Activated naive CD4-positive, alpha-beta T cell treated with anti-CD3 and anti-CD28 coated beads for 36 hours (primary cell): ENCODE measurements at regions not wholly inside any gene's neighbourhood (a gene's known extent, or its start where the extent isn't known, plus 50 kb on each side); places are given as distances from the start of the nearest gene placed in this dataset.

Source experiments
- CTCF ChIA-PET: fragments of 350-600 bp; sonication (Branson Sonifier 250); formaldehyde crosslinking; loops from one replicate; lab custom pipeline; 2021; ENCODE audit warnings: antibody characterized with exemption; lab: Charles Lee
- DNase-seq: peaks from one replicate; pipeline ENCODE4 v3.0.0-alpha.2; 2020
- H3K27ac Mint-ChIP-seq: one replicate; pipeline ENCODE4 v1.8.0; 2021; ENCODE audit warnings: mild to moderate bottlenecking, mixed read lengths
- H3K27me3 Mint-ChIP-seq: one replicate; pipeline ENCODE4 v1.8.0; 2021; ENCODE audit warnings: low read depth, mixed read lengths
- H3K36me3 Mint-ChIP-seq: one replicate; pipeline ENCODE4 v1.8.0; 2021; ENCODE audit warnings: low read depth, mixed read lengths
- H3K4me1 Mint-ChIP-seq: one replicate; pipeline ENCODE4 v1.8.0; 2021; ENCODE audit warnings: low read depth, mixed read lengths
- H3K4me3 Mint-ChIP-seq: one replicate; pipeline ENCODE4 v1.8.0; 2021; ENCODE audit warnings: mild to moderate bottlenecking, moderate library complexity, mixed read lengths
- H3K9me3 Mint-ChIP-seq: one replicate; pipeline ENCODE4 v1.8.0; 2021; ENCODE audit warnings: mixed read lengths
- intact Hi-C: fragments of 100-400 bp; cut with micrococcal nuclease; formaldehyde crosslinking; loops from one replicate; pipeline ENCODE4 v1.15.1; 2023

DNA sequence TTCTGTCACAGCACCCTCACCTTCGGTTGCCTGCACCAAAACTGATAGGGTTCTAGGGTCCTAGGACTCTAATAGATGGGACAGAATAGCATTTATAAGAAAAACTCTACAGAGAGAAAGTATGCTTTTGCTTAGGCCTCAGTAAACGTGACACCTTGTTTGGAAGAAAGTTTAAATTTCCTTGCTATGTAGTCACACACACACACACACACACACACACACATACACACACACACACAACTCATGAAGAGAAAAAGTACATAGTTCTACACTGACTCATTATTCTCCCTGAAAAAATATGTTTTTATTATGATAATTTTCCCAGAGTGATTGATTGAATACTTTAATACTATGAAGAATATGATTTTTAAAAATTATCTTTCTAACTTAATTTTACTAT lies 220.8 kb upstream of the SNX19 start:
- no peaks in the 10 kb centered on the region for H3K36me3 Mint-ChIP-seq
- H3K9me3 Mint-ChIP-seq: peaks cover 2% of the 10 kb centered on the region
- H3K27ac Mint-ChIP-seq: no peak overlapping the region
- H3K27me3 Mint-ChIP-seq: peaks cover 11% of the 10 kb centered on the region
- intact Hi-C loops: no loop called here
- H3K4me1 Mint-ChIP-seq: no peaks in the 10 kb centered on the region
- CTCF ChIA-PET: no interaction called here
- no peak for DNase-seq
- no peak overlapping the region for H3K4me3 Mint-ChIP-seq

- CTCF ChIA-PET: no interaction called here
- no peak for DNase-seq
- no peaks in the 10 kb centered on the region for H3K4me1 Mint-ChIP-seq
- intact Hi-C loops: no loop called here
- H3K27me3 Mint-ChIP-seq: peaks cover 11% of the 10 kb centered on the region
- no peak overlapping the region for H3K4me3 Mint-ChIP-seq
- no peaks in the 10 kb centered on the region for H3K9me3 Mint-ChIP-seq
- H3K36me3 Mint-ChIP-seq: no peaks in the 10 kb centered on the region
- H3K27ac Mint-ChIP-seq: no peak overlapping the region
Measured at GRCh38 chr11:131138731-131139130, 222.5 kb upstream of the SNX19 start.

GRCh38 chr11:131145791-131146190 lies 224.6 kb upstream of the NTM start:
- intact Hi-C loops: no loop called here
- Mint-ChIP-seq H3K27me3 (peaks cover 2% of the 10 kb centered on the region), H3K36me3 (no peaks in the 10 kb centered on the region), H3K4me1 (no peaks in the 10 kb centered on the region), H3K4me3 (no peak overlapping the region), H3K27ac (no peak overlapping the region), H3K9me3 (no peaks in the 10 kb centered on the region)
- CTCF ChIA-PET: no interaction called here
- DNase-seq: no peak

GRCh38 chr11:131146827-131147490 lies 223.5 kb upstream of the NTM start:
- no peaks in the 10 kb centered on the region for H3K9me3 Mint-ChIP-seq
- CTCF ChIA-PET: no interaction called here
- no peaks in the 10 kb centered on the region for H3K36me3 Mint-ChIP-seq
- no peak overlapping the region for H3K4me3 Mint-ChIP-seq
- no peaks in the 10 kb centered on the region for H3K4me1 Mint-ChIP-seq
- H3K27ac Mint-ChIP-seq: no peak overlapping the region
- H3K27me3 Mint-ChIP-seq: peaks cover 2% of the 10 kb centered on the region
- no peak for DNase-seq
- intact Hi-C loops: no loop called here

DNA sequence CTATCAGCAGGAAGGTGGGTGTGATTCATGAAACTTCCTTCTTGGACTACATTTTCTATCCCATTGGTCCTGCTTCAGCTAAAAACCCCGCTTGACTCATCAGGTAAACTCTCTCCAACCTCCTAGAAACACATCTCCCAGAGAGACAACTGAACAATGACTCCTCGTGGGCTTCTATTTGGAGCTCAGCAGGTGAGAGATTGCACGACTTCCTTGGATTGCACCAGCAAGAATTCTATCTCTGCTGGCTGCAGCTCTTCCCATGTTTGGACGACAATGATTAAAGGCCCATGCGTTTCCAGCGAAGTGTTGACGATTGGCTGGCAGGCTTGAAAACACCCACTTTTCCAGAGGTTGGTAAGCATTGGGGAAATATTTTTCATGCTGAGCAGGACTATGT lies 216.1 kb upstream of the NTM start:
- Mint-ChIP-seq H3K36me3 (no peaks in the 10 kb centered on the region), H3K27ac (no peak overlapping the region), H3K9me3 (no peaks in the 10 kb centered on the region), H3K4me1 (no peaks in the 10 kb centered on the region), H3K4me3 (no peak overlapping the region), H3K27me3 (peaks cover 3% of the 10 kb centered on the region)
- no peak for DNase-seq
- CTCF ChIA-PET: no interaction called here
- intact Hi-C loops: no loop called here

- H3K27me3 Mint-ChIP-seq: peaks cover 2% of the 10 kb centered on the region
- no peaks in the 10 kb centered on the region for H3K4me1 Mint-ChIP-seq
- CTCF ChIA-PET: interaction anchor here (1.1 to 1.6 kb wide), 2 partner anchors 16 to 512 kb away, joined by 3 to 4 read pairs; no protein-coding TSS in a partner anchor
- H3K36me3 Mint-ChIP-seq: no peaks in the 10 kb centered on the region
- no peak overlapping the region for H3K4me3 Mint-ChIP-seq
- no peaks in the 10 kb centered on the region for H3K9me3 Mint-ChIP-seq
- DNase-seq: no peak
- intact Hi-C loops: no loop called here
- no peak overlapping the region for H3K27ac Mint-ChIP-seq
Measured at GRCh38 chr11:131157678-131158077, 212.7 kb upstream of the NTM start.

DNA sequence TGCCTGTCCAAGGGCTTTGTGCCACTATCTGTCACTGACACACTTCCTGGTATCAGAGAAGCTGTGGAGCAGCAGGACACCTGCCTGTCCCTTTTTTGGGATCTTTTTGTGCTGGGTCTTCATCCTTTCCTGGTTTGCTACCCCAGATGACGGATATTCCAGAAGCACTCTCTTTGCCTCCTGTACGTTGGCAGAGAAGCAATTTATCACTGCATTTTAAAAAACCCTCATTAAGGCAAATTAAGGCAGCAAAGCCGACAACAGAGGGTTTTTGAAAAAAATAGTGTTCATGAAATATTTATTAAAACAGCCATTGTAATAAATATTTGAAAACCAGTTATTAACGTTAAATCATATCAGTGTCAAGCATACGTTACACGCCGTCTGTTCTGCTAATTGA lies 209.6 kb upstream of the NTM start:
- H3K9me3 Mint-ChIP-seq: no peaks in the 10 kb centered on the region
- H3K4me3 Mint-ChIP-seq: no peak overlapping the region
- H3K27me3 Mint-ChIP-seq: no peaks in the 10 kb centered on the region
- DNase-seq: no peak
- H3K36me3 Mint-ChIP-seq: no peaks in the 10 kb centered on the region
- CTCF ChIA-PET: interaction anchor here (0.6 kb wide), 1 partner anchor 370 kb away, joined by 3 read pairs; no protein-coding TSS in a partner anchor
- no peaks in the 10 kb centered on the region for H3K4me1 Mint-ChIP-seq
- intact Hi-C loops: no loop called here
- no peak overlapping the region for H3K27ac Mint-ChIP-seq

GRCh38 chr11:131163613-131164012 lies 206.8 kb upstream of the NTM start:
- no peaks in the 10 kb centered on the region for H3K27me3 Mint-ChIP-seq
- intact Hi-C loops: no loop called here

DNA sequence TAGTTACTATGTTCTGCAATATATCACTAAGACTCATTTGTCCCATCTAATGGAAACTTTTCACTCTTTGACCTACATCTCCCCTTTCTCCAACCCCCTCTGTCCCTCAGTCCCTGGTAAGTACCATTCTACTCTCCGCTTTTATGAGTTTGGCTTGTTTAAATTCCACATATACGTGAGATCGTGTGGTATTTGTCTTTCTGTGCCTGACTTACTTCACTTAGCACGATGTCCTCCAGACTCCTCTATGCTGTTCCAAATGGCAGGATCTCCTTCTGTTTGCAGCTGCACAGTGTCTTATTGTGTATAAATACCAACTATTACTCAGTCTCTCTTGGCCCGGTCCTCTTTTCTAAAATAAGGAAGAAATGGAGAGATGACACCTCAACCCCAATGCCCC lies 205.4 kb upstream of the NTM start:
- Mint-ChIP-seq H3K4me1 (no peaks in the 10 kb centered on the region), H3K4me3 (no peak overlapping the region), H3K27me3 (no peaks in the 10 kb centered on the region), H3K9me3 (no peaks in the 10 kb centered on the region), H3K27ac (no peak overlapping the region), H3K36me3 (no peaks in the 10 kb centered on the region)
- intact Hi-C loops: no loop called here
- CTCF ChIA-PET: no interaction called here
- no peak for DNase-seq

More at GRCh38 chr11:131163613-131164012, 206.8 kb upstream of the NTM start:
- CTCF ChIA-PET: no interaction called here
- Mint-ChIP-seq H3K27ac (no peak overlapping the region), H3K4me1 (no peaks in the 10 kb centered on the region), H3K36me3 (no peaks in the 10 kb centered on the region), H3K4me3 (no peak overlapping the region), H3K9me3 (no peaks in the 10 kb centered on the region)
- DNase-seq: no peak

GRCh38 chr11:131168839-131169713 lies 201.3 kb upstream of the NTM start:
- Mint-ChIP-seq H3K36me3 (no peaks in the 10 kb centered on the region), H3K27ac (no peak overlapping the region), H3K4me3 (no peak overlapping the region), H3K9me3 (no peaks in the 10 kb centered on the region), H3K4me1 (no peaks in the 10 kb centered on the region), H3K27me3 (no peaks in the 10 kb centered on the region)
- intact Hi-C loops: no loop called here
- CTCF ChIA-PET: interaction anchor here (0.9 kb wide), 1 partner anchor 219 kb away, joined by 3 read pairs; no protein-coding TSS in a partner anchor
- no peak for DNase-seq

DNA sequence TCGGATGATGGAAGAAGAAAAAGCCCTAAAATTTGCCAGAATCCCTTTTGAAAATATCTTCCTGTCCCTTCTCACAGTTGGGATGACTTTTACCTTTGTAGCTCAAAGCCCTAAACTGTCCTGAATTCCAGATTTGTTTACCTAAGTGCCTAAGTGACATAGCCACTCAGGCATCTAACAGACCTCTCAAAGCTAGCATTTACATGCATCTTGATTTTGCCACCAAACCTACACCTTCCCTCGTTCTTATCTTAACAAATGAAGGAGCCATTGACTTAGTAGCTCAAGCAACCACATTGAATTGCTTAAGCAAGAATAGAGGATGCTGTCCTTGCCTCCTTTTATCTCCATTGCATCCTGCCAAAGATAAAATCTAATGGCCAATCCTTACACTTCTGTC lies 198.4 kb upstream of the NTM start:
- no peak overlapping the region for H3K4me3 Mint-ChIP-seq
- H3K27me3 Mint-ChIP-seq: no peaks in the 10 kb centered on the region

GRCh38 chr11:131178020-131178419 lies 192.4 kb upstream of the NTM start:
- H3K36me3 Mint-ChIP-seq: no peaks in the 10 kb centered on the region
- H3K9me3 Mint-ChIP-seq: no peaks in the 10 kb centered on the region
- H3K4me1 Mint-ChIP-seq: no peaks in the 10 kb centered on the region
- H3K27ac Mint-ChIP-seq: no peak overlapping the region
- no peak overlapping the region for H3K4me3 Mint-ChIP-seq
- no peaks in the 10 kb centered on the region for H3K27me3 Mint-ChIP-seq
- DNase-seq: no peak
- CTCF ChIA-PET: interaction anchor here (0.7 kb wide), 1 partner anchor 1709 kb away, joined by 3 read pairs; no protein-coding TSS in a partner anchor
- intact Hi-C loops: no loop called here

More for the DNA sequence above, 198.4 kb upstream of the NTM start:
- Mint-ChIP-seq H3K9me3 (no peaks in the 10 kb centered on the region), H3K4me1 (no peaks in the 10 kb centered on the region), H3K27ac (no peak overlapping the region), H3K36me3 (no peaks in the 10 kb centered on the region)
- DNase-seq: no peak
- intact Hi-C loops: no loop called here
- CTCF ChIA-PET: no interaction called here
